SHP77 treated with DMSO at 0.1 percent for 48 hours (cell line): ENCODE measurements at regions not wholly inside any gene's neighbourhood (a gene's known extent, or its start where the extent isn't known, plus 50 kb on each side); places are given as distances from the start of the nearest gene placed in this dataset.
"Not testable (repeated sequence)": the region's sequence is repeated elsewhere in the genome, so short reads cannot be mapped to it uniquely, and the experiment has no call there.

Experiments
- DNase-seq: peaks from one replicate; lab custom pipeline; 2025; lab: John Stamatoyannopoulos, UW

DNA sequence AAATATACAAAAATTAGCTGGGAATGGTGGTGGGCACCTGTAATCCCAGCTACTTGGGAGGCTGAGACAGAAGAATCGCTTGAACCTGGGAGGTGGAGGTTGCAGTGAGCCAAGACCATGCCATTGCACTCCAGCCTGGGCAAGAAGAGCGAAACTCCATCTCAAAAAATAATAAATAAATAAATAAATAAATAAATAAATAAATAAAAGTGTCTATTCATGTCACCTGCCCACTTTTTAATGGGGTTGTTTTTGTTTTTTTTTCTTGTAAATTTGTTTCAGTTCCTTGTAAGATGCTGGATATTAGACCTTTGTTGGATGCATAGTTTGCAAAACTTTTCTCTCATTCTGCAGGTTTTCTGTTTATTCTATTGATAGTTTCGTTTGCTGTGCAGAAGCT lies 71.9 kb upstream of the KCNAB1 start:
- DNase-seq: not testable (repeated sequence)

- DNase-seq: no peak
Measured at GRCh38 chr3:156050918-156051317, 69.5 kb upstream of the KCNAB1 start.

DNA sequence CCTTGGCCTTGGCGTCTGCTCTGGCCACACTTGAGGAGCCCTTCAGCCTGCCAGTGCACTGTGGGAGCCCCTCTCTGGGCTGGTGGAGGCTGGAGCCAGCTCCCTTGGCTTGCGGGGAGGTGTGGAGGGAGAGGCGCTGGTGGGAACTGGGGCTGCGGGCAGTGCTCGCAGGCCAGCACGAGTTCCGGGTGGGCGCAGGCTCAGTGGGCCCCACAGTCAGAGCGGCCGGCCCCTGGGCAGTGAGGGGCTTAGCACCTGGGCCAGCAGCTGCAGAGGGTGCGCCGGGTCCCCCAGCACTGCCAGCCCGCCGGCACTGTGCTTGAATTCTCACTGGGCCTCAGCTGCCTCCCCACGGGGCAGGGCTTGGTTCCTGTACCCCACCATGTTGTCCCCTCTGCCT lies 68.7 kb upstream of the KCNAB1 start:
- no peak for DNase-seq

DNA sequence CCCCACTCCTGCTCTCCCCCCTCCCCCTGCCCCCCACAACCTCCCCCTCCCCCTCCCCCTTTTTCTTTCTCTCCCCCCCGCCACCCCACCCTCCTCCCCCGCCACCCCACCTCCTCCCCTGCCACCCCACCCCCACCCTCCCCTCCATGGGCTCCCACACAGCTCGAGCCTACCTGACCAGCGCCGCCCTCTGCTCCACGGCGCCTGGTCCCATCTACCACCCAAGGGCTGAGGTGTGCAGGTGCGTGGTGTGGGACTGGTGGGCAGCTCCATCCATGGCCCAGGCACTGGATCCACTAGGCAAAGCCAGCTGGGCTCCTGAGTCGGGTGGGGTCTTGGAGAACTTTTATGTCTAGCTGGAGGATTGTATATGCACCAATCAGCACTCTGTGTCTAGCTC lies 68.3 kb upstream of the KCNAB1 start:
- no peak for DNase-seq

- DNase-seq: no peak
Measured at GRCh38 chr3:156059950-156060501, 60.4 kb upstream of the KCNAB1 start.

GRCh38 chr3:156068151-156068550 lies 52.2 kb upstream of the KCNAB1 start:
- DNase-seq: not testable (repeated sequence)

- DNase-seq: no peak
Measured at GRCh38 chr3:156070028-156070427, 50.4 kb upstream of the KCNAB1 start.
